ENCODE measurements at regions not wholly inside any gene's neighbourhood (a gene's known extent, or its start where the extent isn't known, plus 50 kb on each side); places are given as distances from the start of the nearest gene placed in this dataset.

DNA sequence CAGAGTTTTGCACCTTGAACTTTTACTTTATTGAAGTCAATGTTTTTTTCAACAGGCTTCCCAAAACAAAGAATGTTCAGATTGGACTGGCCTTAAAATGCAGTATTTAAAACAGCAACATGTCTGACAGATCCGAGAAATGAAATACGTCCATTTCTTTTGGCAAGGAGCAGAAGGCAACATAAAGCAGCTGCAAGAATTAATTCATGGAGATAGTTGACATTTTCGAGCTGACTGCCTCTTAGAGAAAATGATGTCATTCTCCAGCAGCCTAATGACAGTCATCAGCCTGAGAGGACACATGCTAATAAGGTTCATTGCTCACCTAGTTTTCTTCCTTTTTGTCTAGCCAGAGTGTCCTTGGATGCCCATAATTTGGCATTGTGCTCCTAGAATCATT lies 232.2 kb upstream of the SEMA6A start:
- TF ChIP-seq, protein P1, sequence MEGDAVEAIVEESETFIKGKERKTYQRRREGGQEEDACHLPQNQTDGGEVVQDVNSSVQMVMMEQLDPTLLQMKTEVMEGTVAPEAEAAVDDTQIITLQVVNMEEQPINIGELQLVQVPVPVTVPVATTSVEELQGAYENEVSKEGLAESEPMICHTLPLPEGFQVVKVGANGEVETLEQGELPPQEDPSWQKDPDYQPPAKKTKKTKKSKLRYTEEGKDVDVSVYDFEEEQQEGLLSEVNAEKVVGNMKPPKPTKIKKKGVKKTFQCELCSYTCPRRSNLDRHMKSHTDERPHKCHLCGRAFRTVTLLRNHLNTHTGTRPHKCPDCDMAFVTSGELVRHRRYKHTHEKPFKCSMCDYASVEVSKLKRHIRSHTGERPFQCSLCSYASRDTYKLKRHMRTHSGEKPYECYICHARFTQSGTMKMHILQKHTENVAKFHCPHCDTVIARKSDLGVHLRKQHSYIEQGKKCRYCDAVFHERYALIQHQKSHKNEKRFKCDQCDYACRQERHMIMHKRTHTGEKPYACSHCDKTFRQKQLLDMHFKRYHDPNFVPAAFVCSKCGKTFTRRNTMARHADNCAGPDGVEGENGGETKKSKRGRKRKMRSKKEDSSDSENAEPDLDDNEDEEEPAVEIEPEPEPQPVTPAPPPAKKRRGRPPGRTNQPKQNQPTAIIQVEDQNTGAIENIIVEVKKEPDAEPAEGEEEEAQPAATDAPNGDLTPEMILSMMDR (optimal IDR thresholded peaks at IDR 0.05 in 1 of 3, IDR thresholded peaks at IDR 0.05 in 1 of 3, conservative IDR thresholded peaks at IDR 0.05 in 1 of 3; ENCODE audit: extremely low read depth in 1 of 3, insufficient read depth in 2 of 3, low read length in 3 of 3), result no peak
- no peak for TF ChIP-seq EZH2 (IDR thresholded peaks at IDR 0.05; ENCODE audit: low read length)

Measured in keratinocyte (primary cell).